ENCODE measurements at regions not wholly inside any gene's neighbourhood (a gene's known extent, or its start where the extent isn't known, plus 50 kb on each side); places are given as distances from the start of the nearest gene placed in this dataset.

- no peaks in the 10 kb centered on the region for H3K4me1 ChIP-seq (ENCODE audit: insufficient read depth)
- no peak overlapping the region for H2AFZ ChIP-seq
- H3K9me3 ChIP-seq (ENCODE audit: low read depth): no peaks in the 10 kb centered on the region
- DNase-seq (ENCODE audit: low spot score): no peak
- H3K9me2 ChIP-seq (replicated peaks; ENCODE audit: insufficient read depth): no peaks in the 10 kb centered on the region
- no peaks in the 10 kb centered on the region for H3K36me3 ChIP-seq (replicated peaks; ENCODE audit: insufficient read depth, low read depth)
- no peak overlapping the region for H3K4me2 ChIP-seq
- H3K4me3 ChIP-seq: no peak overlapping the region
- H3K27ac ChIP-seq: no peak overlapping the region
- no peaks in the 10 kb centered on the region for H3K27me3 ChIP-seq
- TF ChIP-seq CTCF (IDR thresholded peaks at IDR 0.05; ENCODE audit: poor library complexity) (no peak), EZH2phosphoT487 (IDR thresholded peaks at IDR 0.05; ENCODE audit: low read depth, severe bottlenecking, unreplicated experiment) (no peak), EZH2 (IDR thresholded peaks at IDR 0.05; ENCODE audit: borderline replicate concordance) (no peak)
- no peaks in the 10 kb centered on the region for H3K79me2 ChIP-seq
- WGBS (ENCODE audit: low lambda C conversion rate, missing lambda C conversion rate): 63% methylated on average over 9 of the region's 9 CpGs
- no peaks in the 10 kb centered on the region for H4K20me1 ChIP-seq (ENCODE audit: insufficient read depth, poor library complexity, severe bottlenecking)
Measured at GRCh38 chr15:31585240-31585639, 258.6 kb downstream of the KLF13 start.

GRCh38 chr15:31586841-31587240 lies 260.2 kb downstream of the KLF13 start:
- H2AFZ ChIP-seq: no peak overlapping the region

GRCh38 chr15:31587583-31587982 lies 260.9 kb downstream of the KLF13 start:
- Histone ChIP-seq H3K4me1 (ENCODE audit: insufficient read depth) (no peaks in the 10 kb centered on the region), H3K4me3 (no peak overlapping the region), H3K79me2 (no peaks in the 10 kb centered on the region), H3K27me3 (no peaks in the 10 kb centered on the region), H3K36me3 (replicated peaks; ENCODE audit: insufficient read depth, low read depth) (no peaks in the 10 kb centered on the region), H3K9me2 (replicated peaks; ENCODE audit: insufficient read depth) (no peaks in the 10 kb centered on the region), H3K27ac (no peak overlapping the region), H4K20me1 (ENCODE audit: insufficient read depth, poor library complexity, severe bottlenecking) (no peaks in the 10 kb centered on the region), H3K4me2 (no peak overlapping the region), H3K9me3 (ENCODE audit: low read depth) (no peaks in the 10 kb centered on the region), H2AFZ (no peak overlapping the region)
- no peak for DNase-seq (ENCODE audit: low spot score)
- TF ChIP-seq CTCF (IDR thresholded peaks at IDR 0.05; ENCODE audit: poor library complexity): no peak
- TF ChIP-seq EZH2phosphoT487 (IDR thresholded peaks at IDR 0.05; ENCODE audit: low read depth, severe bottlenecking, unreplicated experiment): no peak
- no peak for TF ChIP-seq EZH2 (IDR thresholded peaks at IDR 0.05; ENCODE audit: borderline replicate concordance)
- 94% methylated on average over 4 of the region's 4 CpGs for WGBS (ENCODE audit: low lambda C conversion rate, missing lambda C conversion rate)

More at GRCh38 chr15:31586841-31587240, 260.2 kb downstream of the KLF13 start:
- Histone ChIP-seq H3K79me2 (no peaks in the 10 kb centered on the region), H3K36me3 (replicated peaks; ENCODE audit: insufficient read depth, low read depth) (no peaks in the 10 kb centered on the region), H3K9me2 (replicated peaks; ENCODE audit: insufficient read depth) (no peaks in the 10 kb centered on the region), H3K4me1 (ENCODE audit: insufficient read depth) (no peaks in the 10 kb centered on the region), H3K27me3 (no peaks in the 10 kb centered on the region), H3K4me3 (no peak overlapping the region), H3K4me2 (no peak overlapping the region), H3K27ac (no peak overlapping the region), H3K9me3 (ENCODE audit: low read depth) (no peaks in the 10 kb centered on the region), H4K20me1 (ENCODE audit: insufficient read depth, poor library complexity, severe bottlenecking) (no peaks in the 10 kb centered on the region)
- no peak for TF ChIP-seq EZH2phosphoT487 (IDR thresholded peaks at IDR 0.05; ENCODE audit: low read depth, severe bottlenecking, unreplicated experiment)
- no peak for TF ChIP-seq EZH2 (IDR thresholded peaks at IDR 0.05; ENCODE audit: borderline replicate concordance)
- no peak for TF ChIP-seq CTCF (IDR thresholded peaks at IDR 0.05; ENCODE audit: poor library complexity)
- 95% methylated on average over 4 of the region's 4 CpGs for WGBS (ENCODE audit: low lambda C conversion rate, missing lambda C conversion rate)
- DNase-seq (ENCODE audit: low spot score): no peak

- Histone ChIP-seq H3K79me2 (no peaks in the 10 kb centered on the region), H3K4me1 (ENCODE audit: insufficient read depth) (no peaks in the 10 kb centered on the region), H3K36me3 (replicated peaks; ENCODE audit: insufficient read depth, low read depth) (no peaks in the 10 kb centered on the region), H3K4me2 (peak overlapping the region; percentile 61), H3K9me2 (replicated peaks; ENCODE audit: insufficient read depth) (no peaks in the 10 kb centered on the region), H4K20me1 (ENCODE audit: insufficient read depth, poor library complexity, severe bottlenecking) (no peaks in the 10 kb centered on the region), H3K27me3 (no peaks in the 10 kb centered on the region), H2AFZ (no peak overlapping the region), H3K4me3 (no peak overlapping the region), H3K9me3 (ENCODE audit: low read depth) (no peaks in the 10 kb centered on the region), H3K27ac (peak overlapping the region; percentile 61)
- TF ChIP-seq EZH2phosphoT487 (IDR thresholded peaks at IDR 0.05; ENCODE audit: low read depth, severe bottlenecking, unreplicated experiment): no peak
- no peak for TF ChIP-seq EZH2 (IDR thresholded peaks at IDR 0.05; ENCODE audit: borderline replicate concordance)
- no peak for TF ChIP-seq CTCF (IDR thresholded peaks at IDR 0.05; ENCODE audit: poor library complexity)
- WGBS (ENCODE audit: low lambda C conversion rate, missing lambda C conversion rate): 55% methylated on average over 4 of the region's 4 CpGs
- peak; percentile 20 for DNase-seq (ENCODE audit: low spot score)
Measured at GRCh38 chr15:31590609-31591008, 264.0 kb downstream of the KLF13 start.

All from hepatocyte (in vitro differentiated cells).